ENCODE measurements at regions not wholly inside any gene's neighbourhood (a gene's known extent, or its start where the extent isn't known, plus 50 kb on each side); places are given as distances from the start of the nearest gene placed in this dataset.

DNA sequence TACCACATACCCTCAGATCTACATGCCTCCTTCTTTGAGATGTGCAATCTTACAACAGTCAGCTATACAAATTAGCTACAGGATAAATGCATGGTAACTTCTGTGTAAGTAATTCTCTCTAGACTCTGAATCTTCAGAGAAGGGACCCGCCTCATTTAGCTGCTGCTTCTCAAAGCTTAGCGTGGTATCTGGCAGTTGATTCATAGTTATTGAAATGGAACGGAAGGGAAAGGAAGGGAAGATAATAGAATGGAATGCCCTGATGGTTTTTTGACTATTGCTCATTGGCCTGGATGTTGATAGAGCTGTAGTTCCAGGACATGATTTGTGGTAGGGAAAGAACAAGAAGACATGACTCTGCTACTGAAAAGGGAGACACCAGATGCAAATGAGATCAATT is 498.1 kb upstream of the CRIM1 start:
- Histone ChIP-seq H3K4me1 (no peaks in the 10 kb centered on the region), H3K36me3 (replicated peaks in 1 of 2; ENCODE audit: insufficient read depth in 1 of 2, low read depth in 2 of 2) (no peaks in the 10 kb centered on the region), H3K27ac (no peak overlapping the region), H3K9me3 (no peaks in the 10 kb centered on the region), H3K27me3 (no peaks in the 10 kb centered on the region), H3K4me3 (no peak overlapping the region)
- ATAC-seq (no peak), DNase-seq (no peak)
- intact Hi-C loops (cut with DNase I), result no loop called here
- TF ChIP-seq POLR2A (IDR thresholded peaks at IDR 0.05) (no peak), CTCF (IDR thresholded peaks at IDR 0.05) (no peak)
- 55 to 60% methylated on average over 3 of the region's 3 CpGs for WGBS, 2 donors

GRCh38 chr2:35831385-35831784 is 524.2 kb upstream of the CRIM1 start:
- no peak for ATAC-seq
- no peaks in the 10 kb centered on the region for H3K27me3 ChIP-seq
- intact Hi-C loops (cut with DNase I), result no loop called here
- no peak for DNase-seq
- no peak overlapping the region for H3K27ac ChIP-seq
- no peak overlapping the region for H3K4me3 ChIP-seq
- H3K9me3 ChIP-seq, result no peaks in the 10 kb centered on the region
- no peaks in the 10 kb centered on the region for H3K4me1 ChIP-seq
- no peak for TF ChIP-seq POLR2A (IDR thresholded peaks at IDR 0.05)
- no peak for TF ChIP-seq CTCF (IDR thresholded peaks at IDR 0.05)
- H3K36me3 ChIP-seq (replicated peaks in 1 of 2; ENCODE audit: insufficient read depth in 1 of 2, low read depth in 2 of 2), result no peaks in the 10 kb centered on the region

- DNase-seq, result no peak
- no peak overlapping the region for H3K27ac ChIP-seq
- TF ChIP-seq POLR2A (IDR thresholded peaks at IDR 0.05) (no peak), CTCF (IDR thresholded peaks at IDR 0.05) (no peak)
- 56 to 63% methylated on average over 1 of the region's 1 CpG for WGBS, 2 donors
- no peaks in the 10 kb centered on the region for H3K4me1 ChIP-seq
- no peaks in the 10 kb centered on the region for H3K27me3 ChIP-seq
- intact Hi-C loops (cut with DNase I), result no loop called here
- ATAC-seq, result no peak
- no peaks in the 10 kb centered on the region for H3K36me3 ChIP-seq (replicated peaks in 1 of 2; ENCODE audit: insufficient read depth in 1 of 2, low read depth in 2 of 2)
- H3K9me3 ChIP-seq, result no peaks in the 10 kb centered on the region
- H3K4me3 ChIP-seq, result no peak overlapping the region
Measured at GRCh38 chr2:35830833-35831232, 524.7 kb upstream of the CRIM1 start.

DNA sequence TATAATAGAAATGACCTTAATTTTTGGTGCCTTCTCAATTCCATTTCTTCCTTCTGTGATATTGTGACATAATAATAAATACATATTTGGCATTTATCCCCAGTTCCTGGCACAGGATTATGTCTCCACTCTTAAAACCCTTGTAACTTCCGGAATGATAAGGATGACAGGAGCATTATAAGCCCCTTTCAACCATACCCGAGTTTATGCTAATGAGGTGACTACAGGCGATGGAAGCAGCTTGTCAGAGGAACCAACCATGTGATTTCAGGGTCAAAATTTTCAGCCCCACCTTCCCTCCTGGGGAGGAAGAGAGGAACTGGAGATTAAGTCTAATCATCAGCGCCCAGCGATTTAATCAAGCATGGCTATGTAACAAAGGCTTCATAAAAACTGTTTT is 528.5 kb upstream of the CRIM1 start:
- Histone ChIP-seq H3K4me1 (no peaks in the 10 kb centered on the region), H3K27me3 (no peaks in the 10 kb centered on the region), H3K9me3 (no peaks in the 10 kb centered on the region), H3K4me3 (no peak overlapping the region), H3K36me3 (replicated peaks in 1 of 2; ENCODE audit: insufficient read depth in 1 of 2, low read depth in 2 of 2) (no peaks in the 10 kb centered on the region), H3K27ac (no peak overlapping the region)
- WGBS, 2 donors, result 75 to 86% methylated on average over 5 of the region's 5 CpGs
- intact Hi-C loops (cut with DNase I), result no loop called here
- TF ChIP-seq CTCF (IDR thresholded peaks at IDR 0.05), result no peak
- no peak for TF ChIP-seq POLR2A (IDR thresholded peaks at IDR 0.05)
- ATAC-seq (no peak), DNase-seq (no peak)

GRCh38 chr2:35822716-35823115 is 532.9 kb upstream of the CRIM1 start:
- 30 to 45% methylated on average over 3 of the region's 3 CpGs for WGBS, 2 donors
- intact Hi-C loops (cut with DNase I), result no loop called here

More at GRCh38 chr2:35822716-35823115, 532.9 kb upstream of the CRIM1 start:
- H3K9me3 ChIP-seq, result no peaks in the 10 kb centered on the region
- H3K4me1 ChIP-seq, result no peaks in the 10 kb centered on the region
- H3K4me3 ChIP-seq, result no peak overlapping the region
- no peaks in the 10 kb centered on the region for H3K36me3 ChIP-seq (replicated peaks in 1 of 2; ENCODE audit: insufficient read depth in 1 of 2, low read depth in 2 of 2)
- TF ChIP-seq CTCF (IDR thresholded peaks at IDR 0.05) (no peak), POLR2A (IDR thresholded peaks at IDR 0.05) (no peak)
- DNase-seq (no peak), ATAC-seq (no peak)
- no peak overlapping the region for H3K27ac ChIP-seq
- H3K27me3 ChIP-seq, result no peaks in the 10 kb centered on the region
